HG03342 (cell line): ENCODE measurements at regions not wholly inside any gene's neighbourhood (a gene's known extent, or its start where the extent isn't known, plus 50 kb on each side); places are given as distances from the start of the nearest gene placed in this dataset.
"Not testable (repeated sequence)": the region's sequence is repeated elsewhere in the genome, so short reads cannot be mapped to it uniquely, and the experiment has no call there.

Source experiments
- ATAC-seq: cut with Tn5 transposase; IDR thresholded peaks from one replicate; pipeline ENCODE4 v1.9.1; 2021; ENCODE audit warnings: mild to moderate bottlenecking, moderate library complexity; ENCODE audit not compliant: unreplicated experiment

DNA sequence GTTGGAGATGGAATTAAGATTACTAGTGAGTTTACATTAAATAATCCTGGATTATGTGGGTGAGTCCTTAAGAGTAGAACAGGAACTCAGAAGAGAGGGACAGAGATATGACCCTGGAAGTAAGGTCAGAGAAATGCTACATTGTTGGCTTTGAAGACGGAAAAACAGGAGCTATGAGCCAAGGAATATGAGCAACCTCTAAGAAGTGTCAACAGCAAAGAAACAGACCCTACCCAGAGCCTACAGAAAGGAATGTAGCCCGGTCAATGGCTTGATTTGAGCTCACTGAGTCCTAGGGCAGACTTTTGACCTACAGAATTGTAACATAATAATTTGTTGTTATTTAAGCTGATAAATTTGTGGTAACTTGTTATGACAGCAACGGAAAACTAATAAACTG lies 304.9 kb downstream of the IPMK start:
- ATAC-seq, result no peak

GRCh38 chr10:57961487-57961886 lies 306.2 kb downstream of the IPMK start:
- no peak for ATAC-seq

DNA sequence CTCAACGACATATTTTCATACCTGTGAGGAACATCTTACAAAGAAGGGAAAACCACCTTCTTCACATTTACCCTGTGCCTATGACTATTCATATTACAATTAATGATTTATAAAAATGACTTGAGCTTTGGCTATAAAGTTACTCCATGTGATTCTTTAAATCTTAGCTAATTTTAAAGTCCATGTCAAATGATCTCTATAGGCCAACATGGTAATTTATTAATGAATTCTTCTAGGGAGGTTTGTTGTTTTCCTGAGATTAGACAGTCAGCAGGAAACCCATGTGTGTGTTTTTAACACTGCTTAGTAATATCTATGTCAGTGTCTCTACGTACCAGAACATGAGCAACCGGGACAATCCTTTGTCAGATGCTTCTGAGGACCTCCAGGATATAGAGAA lies 307.3 kb downstream of the IPMK start:
- no peak for ATAC-seq

DNA sequence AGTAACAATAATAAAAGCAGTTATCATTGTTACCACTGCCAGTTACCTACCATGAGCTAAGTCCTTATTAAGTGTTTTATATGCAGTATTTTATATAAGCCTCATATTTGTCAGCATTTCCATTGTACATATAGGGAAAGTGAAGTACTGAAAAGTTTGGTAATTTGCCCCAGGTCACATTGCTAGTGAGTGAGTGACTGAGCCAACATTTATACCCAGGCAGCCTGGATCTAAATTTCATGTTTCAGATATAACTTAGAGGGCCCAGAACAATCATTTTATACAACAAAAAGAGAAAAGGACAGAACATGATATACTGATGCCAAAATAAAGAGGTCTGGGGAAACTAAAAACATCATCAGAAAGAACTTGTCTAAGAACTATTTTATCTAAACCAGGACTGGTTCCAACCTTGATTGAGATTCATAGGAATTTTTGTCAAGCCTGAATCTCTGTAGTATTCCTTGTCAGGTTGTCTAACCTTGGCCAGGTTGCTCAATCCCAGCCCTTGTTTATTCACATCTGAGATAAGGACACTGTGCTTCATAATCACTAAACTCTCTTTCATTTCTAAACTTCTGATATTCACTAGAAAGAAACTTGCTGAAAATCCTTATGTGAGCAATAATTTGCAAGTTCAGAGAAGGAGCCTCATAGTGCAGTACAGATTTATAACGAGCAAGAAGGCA lies 308.2 kb downstream of the IPMK start:
- ATAC-seq, result no peak

GRCh38 chr10:57955076-57955475 lies 312.6 kb downstream of the IPMK start:
- no peak for ATAC-seq

DNA sequence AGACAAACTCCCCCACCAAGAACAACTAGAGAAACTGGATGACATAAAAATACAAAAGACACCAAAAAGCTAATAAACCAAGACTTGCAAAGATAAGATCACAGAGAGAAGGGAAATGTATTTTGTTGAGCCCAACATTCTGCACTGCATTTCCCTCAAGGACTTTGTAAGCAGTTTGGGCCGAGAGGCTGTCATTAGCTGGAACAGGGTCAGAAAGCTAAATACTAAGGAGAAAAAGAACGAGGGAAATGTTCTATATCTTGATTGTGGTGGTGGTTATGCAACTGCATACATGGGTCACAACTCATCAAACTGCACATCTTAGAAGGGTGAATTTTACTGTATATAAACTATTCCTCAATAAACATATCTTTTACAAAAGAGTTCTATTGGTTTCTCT lies 315.0 kb downstream of the IPMK start:
- no peak for ATAC-seq

- ATAC-seq, result no peak
These were observed 317.2 kb downstream of the IPMK start for GRCh38 chr10:57950442-57950974.

DNA sequence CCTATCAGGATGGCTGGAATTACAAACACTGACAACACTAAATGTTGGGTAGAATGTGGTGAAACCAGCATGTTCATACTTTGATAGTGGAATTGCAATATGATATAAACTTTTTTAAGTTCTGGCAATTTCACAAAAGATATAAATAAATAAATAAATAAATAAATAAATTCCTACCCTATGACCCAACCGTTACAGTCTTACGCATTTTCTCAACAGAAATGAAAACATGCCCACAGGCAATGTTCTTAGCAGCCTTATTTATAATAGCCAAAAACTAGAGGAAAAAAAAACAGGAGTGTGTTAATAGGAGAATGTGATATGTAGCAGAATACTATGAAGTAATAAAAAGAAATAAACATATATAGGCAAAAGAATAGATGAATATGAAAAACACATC lies 318.9 kb downstream of the IPMK start:
- ATAC-seq, result no peak

GRCh38 chr10:57946833-57947232 lies 320.9 kb downstream of the IPMK start:
- no peak for ATAC-seq

DNA sequence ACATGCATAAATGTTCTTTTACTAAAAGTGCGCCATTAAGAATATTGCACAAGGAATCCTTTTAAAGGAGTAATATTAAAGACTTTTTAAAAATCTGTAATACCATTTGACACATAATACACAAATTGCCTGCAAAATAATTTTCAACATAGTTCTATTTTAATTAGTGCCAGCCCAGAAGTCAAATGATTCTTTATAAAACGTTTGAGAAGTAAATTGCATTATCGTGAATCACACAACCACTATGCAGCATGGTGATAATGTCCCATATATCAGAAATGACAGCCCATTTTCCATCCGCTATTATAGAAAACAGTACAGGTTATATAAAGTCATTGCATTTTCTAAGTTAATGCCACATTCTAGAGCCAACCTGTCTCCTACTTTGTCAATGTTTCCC lies 324.0 kb downstream of the IPMK start:
- ATAC-seq, result no peak

GRCh38 chr10:57925045-57925444 lies 342.6 kb downstream of the IPMK start:
- no peak for ATAC-seq

- no peak for ATAC-seq
These were observed 346.6 kb downstream of the IPMK start for GRCh38 chr10:57921140-57921539.

- no peak for ATAC-seq
These were observed 347.8 kb downstream of the IPMK start for GRCh38 chr10:57919864-57920263.

DNA sequence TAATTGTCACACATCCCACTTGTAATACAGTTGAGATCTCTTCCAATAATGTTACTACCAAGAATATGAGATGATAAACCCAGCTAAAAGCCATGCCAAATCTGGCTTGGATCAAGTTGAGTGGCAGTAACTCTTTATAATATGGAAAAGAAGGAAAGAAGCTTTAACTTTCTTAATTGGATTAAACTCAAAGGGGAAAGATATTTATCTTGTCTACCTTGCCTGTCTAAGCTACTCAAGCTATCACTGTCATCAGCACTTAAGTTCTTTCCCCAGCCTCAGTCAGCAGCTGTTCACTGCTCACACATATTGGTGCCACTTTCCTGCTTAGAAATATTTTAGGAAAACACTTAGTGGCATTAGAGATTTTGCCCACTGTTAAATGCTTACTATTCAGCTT lies 350.7 kb downstream of the IPMK start:
- ATAC-seq, result no peak

DNA sequence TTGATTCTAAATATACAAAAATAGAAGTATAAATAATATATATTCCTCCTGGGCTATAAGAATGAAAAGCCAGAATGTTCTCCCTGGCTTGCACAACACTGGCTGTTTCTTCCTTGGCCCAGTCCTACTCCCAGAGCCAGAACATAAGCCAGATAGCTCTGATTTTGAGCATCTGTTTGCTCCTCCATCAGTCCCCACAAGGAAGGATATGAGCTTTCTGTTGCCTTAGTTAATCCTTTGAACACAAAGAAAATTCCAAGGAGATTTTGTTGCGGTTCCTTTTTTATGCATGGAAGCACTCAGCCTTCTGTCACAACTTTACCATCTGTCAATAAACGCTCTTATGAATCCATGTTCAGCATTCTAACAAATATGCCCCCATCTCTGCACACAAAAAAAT lies 361.8 kb downstream of the IPMK start:
- no peak for ATAC-seq

GRCh38 chr10:57905010-57905409 lies 362.7 kb downstream of the IPMK start:
- no peak for ATAC-seq

- no peak for ATAC-seq
These were observed 369.5 kb downstream of the IPMK start for GRCh38 chr10:57898231-57898630.

- ATAC-seq, result no peak
These were observed 370.1 kb downstream of the IPMK start for GRCh38 chr10:57897611-57898010.

GRCh38 chr10:57894361-57894760 lies 373.3 kb downstream of the IPMK start:
- no peak for ATAC-seq

DNA sequence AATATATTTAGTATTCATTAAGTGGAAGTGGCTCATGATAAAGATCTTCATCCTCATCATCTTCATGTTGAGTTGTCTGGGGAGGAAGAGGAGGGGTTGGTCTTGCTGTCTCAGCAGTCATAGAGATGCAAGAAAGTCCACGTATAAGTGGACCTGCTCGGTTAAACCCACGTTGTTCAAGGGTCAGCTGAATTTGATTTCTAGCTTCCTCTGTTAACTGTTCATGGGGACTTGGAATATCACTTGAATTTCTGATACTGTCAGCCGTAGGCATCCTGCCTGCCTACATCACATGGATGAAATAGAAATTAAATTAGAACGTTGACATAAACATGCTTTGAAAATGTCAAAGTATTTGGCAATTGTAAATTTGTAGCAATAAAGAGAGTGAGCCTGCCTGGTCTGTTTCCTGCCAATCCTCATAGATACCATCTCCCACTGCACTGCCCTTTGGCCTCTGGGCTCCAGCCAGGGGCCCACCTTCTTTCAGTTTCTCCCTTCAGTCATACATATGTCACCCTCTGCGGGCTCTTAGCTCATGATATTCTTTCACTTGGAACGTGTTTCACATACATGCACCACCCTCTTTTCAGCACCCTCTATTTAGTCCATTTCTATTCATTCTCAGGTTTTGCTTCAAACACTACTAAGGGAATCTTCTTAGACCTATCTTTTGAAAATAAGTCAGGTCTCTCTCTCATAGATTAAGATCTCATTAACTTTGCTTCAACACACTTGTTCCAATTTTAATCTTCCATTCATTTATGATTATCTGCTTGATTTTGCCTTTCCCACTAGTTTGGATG lies 376.3 kb downstream of the IPMK start:
- no peak for ATAC-seq

- no peak for ATAC-seq
These were observed 377.0 kb downstream of the IPMK start for GRCh38 chr10:57890691-57891090.

DNA sequence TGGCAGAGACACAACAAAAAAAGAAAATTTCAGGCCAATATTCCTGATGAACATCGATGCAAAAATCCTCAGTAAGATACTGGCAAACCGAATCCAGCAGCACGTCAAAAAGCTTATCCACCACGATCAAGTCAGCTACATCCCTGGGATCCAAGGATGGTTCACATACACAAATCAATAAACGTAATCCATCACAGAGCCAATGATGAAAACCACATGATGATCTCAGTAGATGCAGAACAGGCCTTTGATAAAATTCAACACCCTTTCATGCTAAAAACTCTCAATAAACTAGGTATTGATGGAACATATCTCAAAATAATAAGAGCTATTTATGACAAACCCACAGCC lies 382.1 kb downstream of the IPMK start:
- ATAC-seq, result not testable (repeated sequence)
